ENCODE measurements at regions not wholly inside any gene's neighbourhood (a gene's known extent, or its start where the extent isn't known, plus 50 kb on each side); places are given as distances from the start of the nearest gene placed in this dataset.

- Histone ChIP-seq H3K4me3 (ENCODE audit: insufficient read depth, low read length) (no peak overlapping the region), H3K4me1 (ENCODE audit: insufficient read depth, low read length) (peaks cover 15% of the 10 kb centered on the region), H2AFZ (ENCODE audit: low read length) (no peak overlapping the region), H3K27ac (ENCODE audit: low read depth, low read length) (no peak overlapping the region), H3K36me3 (ENCODE audit: insufficient read depth, low read length) (no peaks in the 10 kb centered on the region), H4K20me1 (ENCODE audit: insufficient read depth, low read length) (no peaks in the 10 kb centered on the region), H3K27me3 (ENCODE audit: insufficient read depth, low read length) (no peaks in the 10 kb centered on the region), H3K9me3 (ENCODE audit: low read depth, low read length) (no peaks in the 10 kb centered on the region), H3K4me2 (ENCODE audit: insufficient read depth, low read length) (no peak overlapping the region), H3K79me2 (ENCODE audit: insufficient read depth, low read length) (no peaks in the 10 kb centered on the region)
- DNase-seq (ENCODE audit: insufficient read length, low spot score, missing footprints): no peak
- no peak for TF ChIP-seq CTCF (IDR thresholded peaks at IDR 0.05; ENCODE audit: extremely low read depth, low read depth, low read length)
Observed at GRCh38 chr13:37401721-37402120, 196.8 kb downstream of the POSTN start.

GRCh38 chr13:37397535-37397934 is 201.0 kb downstream of the POSTN start:
- Histone ChIP-seq H3K27me3 (ENCODE audit: insufficient read depth, low read length) (no peaks in the 10 kb centered on the region), H3K4me3 (ENCODE audit: insufficient read depth, low read length) (no peak overlapping the region), H3K9me3 (ENCODE audit: low read depth, low read length) (no peaks in the 10 kb centered on the region), H2AFZ (ENCODE audit: low read length) (no peak overlapping the region), H4K20me1 (ENCODE audit: insufficient read depth, low read length) (no peaks in the 10 kb centered on the region), H3K4me1 (ENCODE audit: insufficient read depth, low read length) (no peaks in the 10 kb centered on the region), H3K36me3 (ENCODE audit: insufficient read depth, low read length) (no peaks in the 10 kb centered on the region), H3K27ac (ENCODE audit: low read depth, low read length) (no peak overlapping the region), H3K79me2 (ENCODE audit: insufficient read depth, low read length) (no peaks in the 10 kb centered on the region), H3K4me2 (ENCODE audit: insufficient read depth, low read length) (no peak overlapping the region)
- no peak for TF ChIP-seq CTCF (IDR thresholded peaks at IDR 0.05; ENCODE audit: extremely low read depth, low read depth, low read length)
- DNase-seq (ENCODE audit: insufficient read length, low spot score, missing footprints): no peak

GRCh38 chr13:37395544-37395943 is 203.0 kb downstream of the POSTN start:
- H3K4me2 ChIP-seq (ENCODE audit: insufficient read depth, low read length): no peak overlapping the region
- no peak for DNase-seq (ENCODE audit: insufficient read length, low spot score, missing footprints)
- no peaks in the 10 kb centered on the region for H3K79me2 ChIP-seq (ENCODE audit: insufficient read depth, low read length)
- H3K27me3 ChIP-seq (ENCODE audit: insufficient read depth, low read length): no peaks in the 10 kb centered on the region
- H4K20me1 ChIP-seq (ENCODE audit: insufficient read depth, low read length): no peaks in the 10 kb centered on the region
- no peak overlapping the region for H3K27ac ChIP-seq (ENCODE audit: low read depth, low read length)
- H2AFZ ChIP-seq (ENCODE audit: low read length): no peak overlapping the region
- no peaks in the 10 kb centered on the region for H3K4me1 ChIP-seq (ENCODE audit: insufficient read depth, low read length)
- no peaks in the 10 kb centered on the region for H3K9me3 ChIP-seq (ENCODE audit: low read depth, low read length)
- TF ChIP-seq CTCF (IDR thresholded peaks at IDR 0.05; ENCODE audit: extremely low read depth, low read depth, low read length): no peak
- H3K36me3 ChIP-seq (ENCODE audit: insufficient read depth, low read length): no peaks in the 10 kb centered on the region
- no peak overlapping the region for H3K4me3 ChIP-seq (ENCODE audit: insufficient read depth, low read length)

- no peak overlapping the region for H3K4me2 ChIP-seq (ENCODE audit: insufficient read depth, low read length)
- H3K27me3 ChIP-seq (ENCODE audit: insufficient read depth, low read length): no peaks in the 10 kb centered on the region
- no peaks in the 10 kb centered on the region for H3K36me3 ChIP-seq (ENCODE audit: insufficient read depth, low read length)
- TF ChIP-seq CTCF (IDR thresholded peaks at IDR 0.05; ENCODE audit: extremely low read depth, low read depth, low read length): no peak
- H3K4me1 ChIP-seq (ENCODE audit: insufficient read depth, low read length): no peaks in the 10 kb centered on the region
- H3K27ac ChIP-seq (ENCODE audit: low read depth, low read length): no peak overlapping the region
- no peaks in the 10 kb centered on the region for H4K20me1 ChIP-seq (ENCODE audit: insufficient read depth, low read length)
- no peak overlapping the region for H3K4me3 ChIP-seq (ENCODE audit: insufficient read depth, low read length)
- no peaks in the 10 kb centered on the region for H3K79me2 ChIP-seq (ENCODE audit: insufficient read depth, low read length)
- no peaks in the 10 kb centered on the region for H3K9me3 ChIP-seq (ENCODE audit: low read depth, low read length)
- H2AFZ ChIP-seq (ENCODE audit: low read length): no peak overlapping the region
- no peak for DNase-seq (ENCODE audit: insufficient read length, low spot score, missing footprints)
Observed at GRCh38 chr13:37392389-37392788, 206.2 kb downstream of the POSTN start.

Measured in osteoblast (primary cell).